MM.1S (cell line): ENCODE measurements at regions not wholly inside any gene's neighbourhood (a gene's known extent, or its start where the extent isn't known, plus 50 kb on each side); places are given as distances from the start of the nearest gene placed in this dataset.

Experiments
- DNase-seq: peaks from one replicate; pipeline ENCODE4 v3.0.0-alpha.2; 2015
- H2AFZ ChIP-seq: fragments of 300-600 bp; sonication (generic); 2 replicates; pipeline ENCODE4 v1.6.0; 2016; ENCODE audit warnings: antibody characterized with exemption, low read length
- H3F3A ChIP-seq: fragments of 300-600 bp; sonication (generic); 2 replicates; pipeline ENCODE4 v1.6.1; 2016; ENCODE audit warnings: mild to moderate bottlenecking, antibody characterized with exemption, low read length, moderate library complexity, mixed read lengths; ENCODE audit not compliant: insufficient read depth
- H3K27ac ChIP-seq: fragments of 300-600 bp; sonication (generic); 2 replicates; pipeline ENCODE4 v1.5.1; 2016; ENCODE audit warnings: mild to moderate bottlenecking, low read length
- H3K27me3 ChIP-seq: fragments of 300-600 bp; sonication (generic); replicated peaks from 2 replicates; pipeline ENCODE4 v1.6.0; 2016; ENCODE audit warnings: low read length; ENCODE audit not compliant: insufficient read depth
- H3K36me3 ChIP-seq: fragments of 300-600 bp; sonication (generic); replicated peaks from 2 replicates; pipeline ENCODE4 v1.6.1; 2016; ENCODE audit warnings: mild to moderate bottlenecking, low read length, mixed read lengths; ENCODE audit not compliant: insufficient read depth
- H3K4me1 ChIP-seq: fragments of 300-600 bp; sonication (generic); 2 replicates; pipeline ENCODE4 v1.6.1; 2016; ENCODE audit warnings: low read length, mixed read lengths
- H3K4me2 ChIP-seq: fragments of 300-600 bp; sonication (generic); 2 replicates; pipeline ENCODE4 v1.6.0; 2016; ENCODE audit warnings: low read depth, low read length
- H3K4me3 ChIP-seq: fragments of 300-600 bp; sonication (generic); 2 replicates; pipeline ENCODE4 v1.5.1; 2016; ENCODE audit warnings: low read length, mixed read lengths
- H3K79me2 ChIP-seq: fragments of 300-600 bp; sonication (generic); 2 replicates; pipeline ENCODE4 v1.6.1; 2016; ENCODE audit warnings: mixed run types, low read length, mixed read lengths
- H3K9ac ChIP-seq: fragments of 300-600 bp; sonication (generic); 2 replicates; pipeline ENCODE4 v1.6.1; 2016; ENCODE audit warnings: low read length, mixed read lengths
- H3K9me2 ChIP-seq: fragments of 300-600 bp; sonication (generic); replicated peaks from 2 replicates; pipeline ENCODE4 v1.6.1; 2016; ENCODE audit warnings: mild to moderate bottlenecking, low read length, mixed read lengths; ENCODE audit not compliant: insufficient read depth
- H3K9me3 ChIP-seq: fragments of 300-600 bp; sonication (generic); replicated peaks from 2 replicates; pipeline ENCODE4 v1.6.1; 2016; ENCODE audit warnings: mild to moderate bottlenecking, low read length, mixed read lengths; ENCODE audit not compliant: insufficient read depth
- H4K20me1 ChIP-seq: fragments of 300-600 bp; sonication (generic); 2 replicates; pipeline ENCODE4 v1.6.1; 2016; ENCODE audit warnings: mild to moderate bottlenecking, low read length, moderate library complexity, mixed read lengths; ENCODE audit not compliant: insufficient read depth
- CTCF ChIP-seq: fragments of 300-600 bp; sonication (generic); IDR thresholded peaks from 2 replicates; pipeline ENCODE4 v1.5.1; 2016; ENCODE audit warnings: antibody characterized with exemption, low read length, mixed read lengths
- EZH2 ChIP-seq: fragments of 300-600 bp; sonication (generic); optimal IDR thresholded peaks from 2 replicates; pipeline ENCODE3; 2017; ENCODE audit warnings: low read depth, mild to moderate bottlenecking, antibody characterized with exemption, low read length, mixed read lengths
- EZH2phosphoT487 ChIP-seq: fragments of 300-600 bp; sonication (generic); IDR thresholded peaks from 2 replicates; pipeline ENCODE4 v1.6.1; 2018; ENCODE audit warnings: antibody characterized with exemption, low read length

DNA sequence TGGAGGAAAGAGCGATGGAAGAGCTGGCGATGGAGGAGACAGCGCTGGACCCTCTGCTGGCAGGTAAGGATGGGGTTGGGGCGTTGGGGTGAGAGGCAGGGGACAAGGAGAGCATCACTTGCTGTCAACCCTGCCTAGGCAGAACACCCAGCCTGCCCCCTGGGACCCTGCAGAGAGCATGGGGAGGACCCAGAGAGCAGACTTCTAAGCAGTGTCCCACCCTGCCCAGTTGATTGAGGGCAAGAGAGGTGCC lies 111.6 kb upstream of the ANO1 start:
- no peak for DNase-seq
- H3K4me3 ChIP-seq: no peak overlapping the region
- no peak overlapping the region for H2AFZ ChIP-seq
- TF ChIP-seq EZH2: no peak
- no peak for TF ChIP-seq CTCF
- no peak for TF ChIP-seq EZH2phosphoT487
- no peaks in the 10 kb centered on the region for H3K9me2 ChIP-seq
- no peaks in the 10 kb centered on the region for H3K9me3 ChIP-seq
- no peaks in the 10 kb centered on the region for H3K4me1 ChIP-seq
- no peaks in the 10 kb centered on the region for H3K79me2 ChIP-seq
- peaks cover 94% of the 10 kb centered on the region for H3K27me3 ChIP-seq
- H3K36me3 ChIP-seq: no peaks in the 10 kb centered on the region
- no peak overlapping the region for H3K9ac ChIP-seq
- H4K20me1 ChIP-seq: no peaks in the 10 kb centered on the region
- no peaks in the 10 kb centered on the region for H3F3A ChIP-seq
- H3K4me2 ChIP-seq: no peak overlapping the region
- H3K27ac ChIP-seq: no peak overlapping the region

DNA sequence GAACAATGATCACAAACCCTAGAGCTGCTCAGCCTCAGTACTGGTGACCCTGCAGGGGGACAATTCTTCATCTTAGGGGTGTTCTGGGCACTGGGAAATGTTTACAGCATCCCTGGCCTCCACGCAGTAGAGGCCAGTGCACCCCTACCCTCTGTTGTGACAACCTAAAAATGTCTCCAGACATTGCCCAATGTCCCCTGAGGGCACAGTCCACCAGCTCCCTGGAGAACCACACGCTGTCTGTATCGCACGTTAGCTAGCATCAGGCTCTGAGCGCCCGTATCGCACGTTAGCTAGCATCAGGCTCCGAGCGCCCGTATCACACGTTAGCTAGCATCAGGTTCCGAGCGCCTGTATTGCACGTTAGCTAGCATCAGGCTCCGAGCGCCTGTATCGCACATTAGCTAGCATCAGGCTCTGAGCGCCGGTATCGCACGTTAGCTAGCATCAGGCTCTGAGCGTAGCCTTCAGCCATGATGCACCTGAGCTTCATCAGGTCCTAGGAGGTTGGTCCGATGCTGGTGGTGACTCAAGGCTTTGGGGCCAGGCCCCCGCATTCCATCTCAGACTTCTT lies 111.1 kb upstream of the ANO1 start:
- H3K36me3 ChIP-seq: no peaks in the 10 kb centered on the region
- H3F3A ChIP-seq: no peaks in the 10 kb centered on the region
- no peak overlapping the region for H2AFZ ChIP-seq
- no peaks in the 10 kb centered on the region for H3K4me1 ChIP-seq
- DNase-seq: no peak
- H3K79me2 ChIP-seq: no peaks in the 10 kb centered on the region
- no peaks in the 10 kb centered on the region for H4K20me1 ChIP-seq
- H3K9me3 ChIP-seq: no peaks in the 10 kb centered on the region
- H3K27ac ChIP-seq: no peak overlapping the region
- no peak for TF ChIP-seq EZH2phosphoT487
- no peak for TF ChIP-seq EZH2
- no peak for TF ChIP-seq CTCF
- H3K4me2 ChIP-seq: no peak overlapping the region
- no peaks in the 10 kb centered on the region for H3K9me2 ChIP-seq
- H3K27me3 ChIP-seq: peaks cover 95% of the 10 kb centered on the region
- H3K4me3 ChIP-seq: no peak overlapping the region
- no peak overlapping the region for H3K9ac ChIP-seq

DNA sequence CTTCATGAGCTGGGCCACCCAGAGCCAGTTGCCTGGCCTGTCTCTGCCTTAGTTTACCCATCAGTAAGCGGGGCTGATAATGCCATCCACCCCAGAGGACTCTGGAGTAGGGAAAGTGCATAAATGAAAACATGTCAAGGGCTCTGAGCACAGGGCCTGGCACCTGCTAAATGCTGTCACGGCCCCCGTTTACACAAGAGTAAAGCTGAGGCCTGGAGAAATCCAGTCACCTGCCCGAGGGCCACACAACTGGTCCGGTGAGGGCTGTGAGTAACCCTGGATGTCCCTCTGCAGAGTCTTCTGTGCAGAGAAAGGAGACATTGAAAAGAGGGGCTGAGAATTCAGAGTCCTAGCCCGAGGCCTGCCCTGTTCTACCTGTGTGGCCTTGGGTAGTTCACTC lies 110.6 kb upstream of the ANO1 start:
- Histone ChIP-seq H3F3A (no peaks in the 10 kb centered on the region), H3K9me3 (no peaks in the 10 kb centered on the region), H3K36me3 (no peaks in the 10 kb centered on the region), H3K27me3 (peaks cover 95% of the 10 kb centered on the region), H3K4me3 (no peak overlapping the region), H3K27ac (no peak overlapping the region), H3K4me1 (no peaks in the 10 kb centered on the region), H2AFZ (no peak overlapping the region), H3K9me2 (no peaks in the 10 kb centered on the region), H3K4me2 (no peak overlapping the region), H3K79me2 (no peaks in the 10 kb centered on the region), H3K9ac (no peak overlapping the region), H4K20me1 (no peaks in the 10 kb centered on the region)
- no peak for DNase-seq
- TF ChIP-seq EZH2phosphoT487: no peak
- no peak for TF ChIP-seq EZH2
- TF ChIP-seq CTCF: no peak
